ENCODE measurements at regions not wholly inside any gene's neighbourhood (a gene's known extent, or its start where the extent isn't known, plus 50 kb on each side); places are given as distances from the start of the nearest gene placed in this dataset.

DNA sequence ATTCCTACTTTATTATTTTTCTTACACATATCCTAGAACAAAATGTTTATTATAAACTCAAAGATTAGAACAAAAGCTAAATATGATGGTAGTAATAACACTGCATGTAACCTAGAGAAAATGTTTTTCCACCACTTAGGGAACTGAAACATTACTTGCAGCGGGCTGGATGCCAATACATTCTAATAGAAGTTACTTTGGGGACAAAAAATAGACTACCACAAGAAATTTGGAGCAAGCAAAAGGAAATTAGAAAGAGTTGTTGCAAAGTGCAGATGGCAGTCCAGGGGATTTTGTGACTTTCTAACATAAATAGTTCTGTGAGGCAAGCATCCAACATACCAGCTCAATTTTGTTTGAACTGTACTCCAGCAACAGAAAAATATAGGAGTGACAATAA, 255.3 kb upstream of the GRIN3A start:
- Histone ChIP-seq H3K9me3 (ENCODE audit: insufficient read depth, low read depth) (no peaks in the 10 kb centered on the region), H3K9me2 (ENCODE audit: insufficient read depth) (no peaks in the 10 kb centered on the region; the same call in 1 of the 2 replicates), H2AFZ (no peak overlapping the region), H3K36me3 (ENCODE audit: low read depth) (no peaks in the 10 kb centered on the region), H3K27me3 (ENCODE audit: insufficient read depth, low read depth) (no peaks in the 10 kb centered on the region), H3F3A (ENCODE audit: insufficient read depth, low read depth) (no peaks in the 10 kb centered on the region), H3K79me2 (ENCODE audit: low read depth) (no peaks in the 10 kb centered on the region), H3K4me3 (no peak overlapping the region), H3K27ac (no peak overlapping the region), H3K4me2 (no peak overlapping the region), H4K20me1 (ENCODE audit: insufficient read depth) (no peaks in the 10 kb centered on the region), H3K4me1 (replicated peaks; ENCODE audit: insufficient read depth) (no peaks in the 10 kb centered on the region)
- no TSS peak for BruUV-seq (replicated peaks)
- no peak for DNase-seq
- intact Hi-C loops (cut with micrococcal nuclease; ENCODE audit: unreplicated experiment): no loop called here
- ChIA-PET CTCF (no interaction called here), POLR2A (ENCODE audit: unreplicated experiment) (no interaction called here)
- TF ChIP-seq EZH2 (IDR thresholded peaks at IDR 0.05; ENCODE audit: low read depth): no peak
- TF ChIP-seq, protein P1, sequence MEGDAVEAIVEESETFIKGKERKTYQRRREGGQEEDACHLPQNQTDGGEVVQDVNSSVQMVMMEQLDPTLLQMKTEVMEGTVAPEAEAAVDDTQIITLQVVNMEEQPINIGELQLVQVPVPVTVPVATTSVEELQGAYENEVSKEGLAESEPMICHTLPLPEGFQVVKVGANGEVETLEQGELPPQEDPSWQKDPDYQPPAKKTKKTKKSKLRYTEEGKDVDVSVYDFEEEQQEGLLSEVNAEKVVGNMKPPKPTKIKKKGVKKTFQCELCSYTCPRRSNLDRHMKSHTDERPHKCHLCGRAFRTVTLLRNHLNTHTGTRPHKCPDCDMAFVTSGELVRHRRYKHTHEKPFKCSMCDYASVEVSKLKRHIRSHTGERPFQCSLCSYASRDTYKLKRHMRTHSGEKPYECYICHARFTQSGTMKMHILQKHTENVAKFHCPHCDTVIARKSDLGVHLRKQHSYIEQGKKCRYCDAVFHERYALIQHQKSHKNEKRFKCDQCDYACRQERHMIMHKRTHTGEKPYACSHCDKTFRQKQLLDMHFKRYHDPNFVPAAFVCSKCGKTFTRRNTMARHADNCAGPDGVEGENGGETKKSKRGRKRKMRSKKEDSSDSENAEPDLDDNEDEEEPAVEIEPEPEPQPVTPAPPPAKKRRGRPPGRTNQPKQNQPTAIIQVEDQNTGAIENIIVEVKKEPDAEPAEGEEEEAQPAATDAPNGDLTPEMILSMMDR (conservative IDR thresholded peaks at IDR 0.05): no peak

- intact Hi-C loops (cut with micrococcal nuclease; ENCODE audit: unreplicated experiment): no loop called here
- Histone ChIP-seq H4K20me1 (ENCODE audit: insufficient read depth) (no peaks in the 10 kb centered on the region), H3K9me2 (ENCODE audit: insufficient read depth) (no peaks in the 10 kb centered on the region; the same call in 1 of the 2 replicates), H2AFZ (no peak overlapping the region), H3K4me2 (no peak overlapping the region), H3K27ac (no peak overlapping the region), H3K36me3 (ENCODE audit: low read depth) (no peaks in the 10 kb centered on the region), H3K4me1 (replicated peaks; ENCODE audit: insufficient read depth) (no peaks in the 10 kb centered on the region), H3K9me3 (ENCODE audit: insufficient read depth, low read depth) (no peaks in the 10 kb centered on the region), H3K79me2 (ENCODE audit: low read depth) (no peaks in the 10 kb centered on the region), H3K4me3 (no peak overlapping the region), H3K27me3 (ENCODE audit: insufficient read depth, low read depth) (no peaks in the 10 kb centered on the region), H3F3A (ENCODE audit: insufficient read depth, low read depth) (no peaks in the 10 kb centered on the region)
- CTCF ChIA-PET: no interaction called here
- no peak for DNase-seq
- POLR2A ChIA-PET (ENCODE audit: unreplicated experiment): no interaction called here
- TF ChIP-seq, protein P1 (conservative IDR thresholded peaks at IDR 0.05): no peak
- no peak for TF ChIP-seq EZH2 (IDR thresholded peaks at IDR 0.05; ENCODE audit: low read depth)
- no TSS peak for BruUV-seq (replicated peaks)
These were observed 253.5 kb upstream of the GRIN3A start for GRCh38 chr9:101991926-101992325.

DNA sequence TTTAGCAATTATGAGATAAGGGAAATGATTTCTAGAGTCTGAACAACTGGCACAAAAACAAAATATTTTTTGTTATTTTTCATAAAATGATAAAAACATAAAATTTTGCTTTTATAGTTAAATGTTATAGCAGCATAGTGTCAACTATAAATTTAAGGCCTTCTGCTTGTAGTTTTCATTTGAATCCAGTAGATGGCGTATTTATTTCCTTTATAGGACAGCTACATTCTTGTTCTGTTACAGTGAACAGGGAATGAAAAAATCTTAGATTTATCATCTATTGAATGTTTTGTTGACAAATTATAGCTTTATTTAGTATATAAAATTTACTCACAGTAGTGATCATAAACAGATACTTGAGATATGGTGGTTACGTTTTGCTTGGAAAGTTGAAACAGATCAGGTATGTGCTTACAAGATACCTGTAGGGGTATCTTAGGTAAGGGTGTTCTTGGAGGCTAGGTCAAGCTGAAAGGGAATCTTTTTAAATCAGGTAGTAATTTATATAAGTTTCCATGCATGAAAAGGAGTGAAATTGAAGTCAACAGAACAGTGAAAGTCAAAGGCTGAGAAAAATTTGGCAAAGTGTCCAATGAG, 239.3 kb upstream of the GRIN3A start:
- intact Hi-C loops (cut with micrococcal nuclease; ENCODE audit: unreplicated experiment): no loop called here

More for the DNA sequence above, 239.3 kb upstream of the GRIN3A start:
- no peak for TF ChIP-seq EZH2 (IDR thresholded peaks at IDR 0.05; ENCODE audit: low read depth)
- TF ChIP-seq, protein P1 (conservative IDR thresholded peaks at IDR 0.05): peak; percentile 80
- CTCF ChIA-PET: no interaction called here
- H3K4me3 ChIP-seq: no peak overlapping the region
- POLR2A ChIA-PET (ENCODE audit: unreplicated experiment): no interaction called here
- no peaks in the 10 kb centered on the region for H4K20me1 ChIP-seq (ENCODE audit: insufficient read depth)
- no peaks in the 10 kb centered on the region for H3K9me2 ChIP-seq (ENCODE audit: insufficient read depth)
- H3K27ac ChIP-seq: no peak overlapping the region
- no peaks in the 10 kb centered on the region for H3K27me3 ChIP-seq (ENCODE audit: insufficient read depth, low read depth)
- no peaks in the 10 kb centered on the region for H3K36me3 ChIP-seq (ENCODE audit: low read depth)
- H3K9me3 ChIP-seq (ENCODE audit: insufficient read depth, low read depth): no peaks in the 10 kb centered on the region
- H3K4me2 ChIP-seq: no peak overlapping the region
- no TSS peak for BruUV-seq (replicated peaks)
- H3F3A ChIP-seq (ENCODE audit: insufficient read depth, low read depth): no peaks in the 10 kb centered on the region
- no peaks in the 10 kb centered on the region for H3K4me1 ChIP-seq (replicated peaks; ENCODE audit: insufficient read depth)
- H3K79me2 ChIP-seq (ENCODE audit: low read depth): no peaks in the 10 kb centered on the region
- H2AFZ ChIP-seq: no peak overlapping the region
- no peak for DNase-seq
